ENCODE measurements at regions not wholly inside any gene's neighbourhood (a gene's known extent, or its start where the extent isn't known, plus 50 kb on each side); places are given as distances from the start of the nearest gene placed in this dataset.

DNA sequence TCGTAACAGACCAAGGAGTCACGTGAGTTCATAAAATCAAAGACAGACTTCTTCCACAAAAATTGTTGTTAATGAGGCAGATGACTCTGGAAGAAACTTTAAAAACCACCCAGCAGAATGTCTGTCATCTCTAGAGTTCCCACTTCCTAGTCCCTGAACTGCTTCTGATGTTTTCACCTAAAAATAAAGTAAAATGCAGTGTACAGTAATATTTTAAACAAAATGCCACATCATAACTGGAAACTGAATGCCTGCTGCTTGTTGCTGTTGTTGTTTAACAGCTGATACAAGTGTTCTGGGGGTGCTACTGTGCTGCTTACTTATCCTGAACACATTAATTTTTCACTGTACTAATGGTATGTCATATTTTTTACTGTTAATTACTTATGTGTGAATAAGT is 577.2 kb downstream of the MTRR start:
- no peaks in the 10 kb centered on the region for H3K79me2 ChIP-seq (ENCODE audit: low read depth)
- no peak overlapping the region for H3K27ac ChIP-seq
- H3K27me3 Mint-ChIP-seq (ENCODE audit: insufficient read depth, low read depth), result peaks cover 4% of the 10 kb centered on the region
- no peaks in the 10 kb centered on the region for H3K4me1 ChIP-seq
- TF ChIP-seq EZH2phosphoT487 (IDR thresholded peaks at IDR 0.05) (no peak), EZH2 (IDR thresholded peaks at IDR 0.05) (no peak)
- TF ChIP-seq, protein P1, sequence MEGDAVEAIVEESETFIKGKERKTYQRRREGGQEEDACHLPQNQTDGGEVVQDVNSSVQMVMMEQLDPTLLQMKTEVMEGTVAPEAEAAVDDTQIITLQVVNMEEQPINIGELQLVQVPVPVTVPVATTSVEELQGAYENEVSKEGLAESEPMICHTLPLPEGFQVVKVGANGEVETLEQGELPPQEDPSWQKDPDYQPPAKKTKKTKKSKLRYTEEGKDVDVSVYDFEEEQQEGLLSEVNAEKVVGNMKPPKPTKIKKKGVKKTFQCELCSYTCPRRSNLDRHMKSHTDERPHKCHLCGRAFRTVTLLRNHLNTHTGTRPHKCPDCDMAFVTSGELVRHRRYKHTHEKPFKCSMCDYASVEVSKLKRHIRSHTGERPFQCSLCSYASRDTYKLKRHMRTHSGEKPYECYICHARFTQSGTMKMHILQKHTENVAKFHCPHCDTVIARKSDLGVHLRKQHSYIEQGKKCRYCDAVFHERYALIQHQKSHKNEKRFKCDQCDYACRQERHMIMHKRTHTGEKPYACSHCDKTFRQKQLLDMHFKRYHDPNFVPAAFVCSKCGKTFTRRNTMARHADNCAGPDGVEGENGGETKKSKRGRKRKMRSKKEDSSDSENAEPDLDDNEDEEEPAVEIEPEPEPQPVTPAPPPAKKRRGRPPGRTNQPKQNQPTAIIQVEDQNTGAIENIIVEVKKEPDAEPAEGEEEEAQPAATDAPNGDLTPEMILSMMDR (IDR thresholded peaks at IDR 0.05), result no peak
- no peak overlapping the region for H3K4me3 ChIP-seq
- H3K9me3 Mint-ChIP-seq, result peaks cover 2% of the 10 kb centered on the region
- H3K27ac Mint-ChIP-seq, result no peak overlapping the region
- no peaks in the 10 kb centered on the region for H3K36me3 Mint-ChIP-seq
- H3K9ac ChIP-seq, result no peak overlapping the region
- H3K27me3 ChIP-seq, result no peaks in the 10 kb centered on the region
- no peaks in the 10 kb centered on the region for H3K4me1 Mint-ChIP-seq
- H3K9me3 ChIP-seq (ENCODE audit: low read depth), result no peaks in the 10 kb centered on the region
- H2AFZ ChIP-seq (replicated peaks), result no peak overlapping the region
- H3F3A ChIP-seq (ENCODE audit: low read depth), result no peaks in the 10 kb centered on the region
- H3K4me2 ChIP-seq, result no peak overlapping the region
- DNase-seq (ENCODE audit: low spot score), result no peak
- H3K4me3 Mint-ChIP-seq, result no peak overlapping the region
- no peaks in the 10 kb centered on the region for H3K36me3 ChIP-seq
- no peaks in the 10 kb centered on the region for H4K20me1 ChIP-seq (ENCODE audit: low read depth)

DNA sequence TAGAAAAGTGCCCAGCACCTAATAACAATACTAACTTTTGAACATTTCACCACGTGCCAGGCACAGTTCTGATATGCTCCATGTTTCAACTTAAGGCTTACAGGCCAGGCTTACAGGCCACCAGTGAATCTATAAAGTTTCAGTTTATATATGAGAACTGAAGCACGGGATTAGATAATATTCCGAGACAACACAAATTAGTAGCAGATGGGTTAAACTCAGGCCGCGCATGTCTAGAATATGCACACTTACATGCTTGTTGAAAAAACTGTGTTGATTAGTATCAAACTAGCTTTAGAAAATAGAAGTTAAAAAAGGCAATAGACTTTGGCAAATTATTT is 587.9 kb downstream of the MTRR start:
- H4K20me1 ChIP-seq (ENCODE audit: low read depth), result no peaks in the 10 kb centered on the region
- H3K9me3 Mint-ChIP-seq, result peaks cover 8% of the 10 kb centered on the region

DNA sequence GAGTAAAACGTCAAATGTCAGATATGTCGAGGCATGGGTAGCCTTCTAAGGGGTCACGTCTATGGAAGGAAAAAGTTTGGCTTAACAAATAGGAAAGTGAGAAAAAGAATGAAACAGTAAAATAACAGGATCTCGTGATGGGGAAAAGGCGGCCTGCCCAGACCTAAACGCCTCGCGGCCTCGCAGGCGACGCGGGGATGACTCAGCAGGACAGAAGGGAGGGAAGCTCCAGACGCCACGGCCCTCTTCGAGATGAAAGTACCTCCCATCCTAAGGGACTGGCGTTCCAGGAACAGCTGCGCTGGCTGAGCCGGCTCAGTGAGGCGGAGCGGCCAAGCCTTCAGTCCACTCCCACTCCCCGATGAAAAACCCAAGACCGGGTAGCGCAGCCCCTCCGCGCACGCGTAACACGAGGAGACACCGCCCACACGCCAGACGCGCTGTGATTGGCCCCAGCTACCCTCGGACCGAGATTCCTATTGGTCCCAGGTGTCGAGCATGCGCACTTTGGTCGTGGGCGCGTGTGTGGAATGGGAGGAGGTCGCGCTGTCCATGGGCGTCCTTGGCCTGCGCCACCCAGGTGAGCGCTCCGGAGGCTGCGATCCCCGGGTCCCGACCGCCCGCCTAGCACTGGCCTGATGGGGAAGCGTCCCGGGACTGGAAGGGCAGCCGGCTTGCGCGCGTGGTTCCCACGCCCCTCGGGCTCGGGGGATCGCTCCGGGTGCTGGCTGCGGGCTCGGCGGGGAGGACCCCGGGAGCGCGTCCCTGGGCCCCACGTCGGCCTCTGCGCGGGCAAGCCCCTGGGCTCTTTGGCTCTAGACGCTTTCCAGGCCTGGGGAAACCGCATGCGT is 588.5 kb downstream of the MTRR start:
- peak overlapping the region; percentile 36 for H3K27ac Mint-ChIP-seq
- no peak overlapping the region for H3K27ac ChIP-seq

More for the DNA sequence above, 587.9 kb downstream of the MTRR start:
- Mint-ChIP-seq H3K4me1 (peaks cover 7% of the 10 kb centered on the region), H3K27ac (peak overlapping the region; percentile 36), H3K36me3 (peaks cover 2% of the 10 kb centered on the region), H3K4me3 (peak overlapping the region; percentile 74), H3K27me3 (ENCODE audit: insufficient read depth, low read depth) (no peaks in the 10 kb centered on the region)
- Histone ChIP-seq H3K79me2 (ENCODE audit: low read depth) (no peaks in the 10 kb centered on the region), H3K4me1 (no peaks in the 10 kb centered on the region), H3K9me3 (ENCODE audit: low read depth) (no peaks in the 10 kb centered on the region), H3F3A (ENCODE audit: low read depth) (no peaks in the 10 kb centered on the region), H3K9ac (no peak overlapping the region), H2AFZ (replicated peaks) (no peak overlapping the region), H3K4me2 (no peak overlapping the region), H3K4me3 (no peak overlapping the region), H3K36me3 (no peaks in the 10 kb centered on the region), H3K27me3 (no peaks in the 10 kb centered on the region), H3K27ac (no peak overlapping the region)
- no peak for DNase-seq (ENCODE audit: low spot score)
- TF ChIP-seq EZH2 (IDR thresholded peaks at IDR 0.05), result no peak
- no peak for TF ChIP-seq EZH2phosphoT487 (IDR thresholded peaks at IDR 0.05)

More for the DNA sequence above, 588.5 kb downstream of the MTRR start:
- Histone ChIP-seq H3K36me3 (no peaks in the 10 kb centered on the region), H2AFZ (replicated peaks) (no peak overlapping the region), H4K20me1 (ENCODE audit: low read depth) (no peaks in the 10 kb centered on the region), H3K4me1 (no peaks in the 10 kb centered on the region), H3K4me2 (no peak overlapping the region), H3K4me3 (no peak overlapping the region), H3K79me2 (ENCODE audit: low read depth) (no peaks in the 10 kb centered on the region), H3K27me3 (no peaks in the 10 kb centered on the region), H3F3A (ENCODE audit: low read depth) (no peaks in the 10 kb centered on the region), H3K9me3 (ENCODE audit: low read depth) (no peaks in the 10 kb centered on the region), H3K9ac (no peak overlapping the region)
- no peak for DNase-seq (ENCODE audit: low spot score)
- Mint-ChIP-seq H3K27me3 (ENCODE audit: insufficient read depth, low read depth) (no peaks in the 10 kb centered on the region), H3K9me3 (peaks cover 8% of the 10 kb centered on the region), H3K4me3 (peak overlapping the region; percentile 89), H3K4me1 (peaks cover 7% of the 10 kb centered on the region), H3K36me3 (peaks cover 2% of the 10 kb centered on the region)
- no peak for TF ChIP-seq EZH2 (IDR thresholded peaks at IDR 0.05)
- no peak for TF ChIP-seq EZH2phosphoT487 (IDR thresholded peaks at IDR 0.05)
- TF ChIP-seq, protein P1 (IDR thresholded peaks at IDR 0.05), result no peak
